SK-MEL-5 (cell line): ENCODE measurements at regions not wholly inside any gene's neighbourhood (a gene's known extent, or its start where the extent isn't known, plus 50 kb on each side); places are given as distances from the start of the nearest gene placed in this dataset.
A peak's percentile ranks its signal among the peaks of the same experiment; 100 is the strongest.
"Not testable (repeated sequence)": the region's sequence is repeated elsewhere in the genome, so short reads cannot be mapped to it uniquely, and the experiment has no call there.

Experiments used
- DNase-seq: peaks from one replicate; pipeline ENCODE4 v3.0.0-alpha.2; 2016; ENCODE audit warnings: low read depth, low spot score
- in situ Hi-C: cut with HindIII; loops from 2 replicates; pipeline ENCODE4 v1.10.0; 2016; ENCODE audit warnings: low sequenced_read_pairs, high pct_unique_total_duplicates, low pct_unique_long_range_greater_than_20kb

DNA sequence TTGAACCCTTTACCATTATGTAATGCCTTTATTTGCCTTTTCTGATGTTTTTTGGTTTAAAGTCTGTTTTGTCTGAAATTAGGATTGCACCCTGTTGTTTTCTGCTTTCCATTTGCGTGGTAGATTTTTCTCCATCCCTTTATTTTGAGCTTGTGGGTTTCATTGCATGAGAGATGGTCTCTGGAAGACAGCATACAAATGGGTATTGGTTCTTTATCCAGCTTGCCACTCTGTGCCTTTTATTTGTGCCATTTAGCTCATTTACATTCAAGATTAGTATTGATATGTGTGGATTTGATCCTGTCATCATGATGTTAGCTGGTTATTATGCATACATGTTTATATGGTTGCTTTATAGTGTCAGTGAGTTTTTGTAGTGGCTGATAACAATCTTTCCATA lies 318.7 kb upstream of the PPP2R3A start:
- no peak for DNase-seq
- in situ Hi-C loops = no loop called here

DNA sequence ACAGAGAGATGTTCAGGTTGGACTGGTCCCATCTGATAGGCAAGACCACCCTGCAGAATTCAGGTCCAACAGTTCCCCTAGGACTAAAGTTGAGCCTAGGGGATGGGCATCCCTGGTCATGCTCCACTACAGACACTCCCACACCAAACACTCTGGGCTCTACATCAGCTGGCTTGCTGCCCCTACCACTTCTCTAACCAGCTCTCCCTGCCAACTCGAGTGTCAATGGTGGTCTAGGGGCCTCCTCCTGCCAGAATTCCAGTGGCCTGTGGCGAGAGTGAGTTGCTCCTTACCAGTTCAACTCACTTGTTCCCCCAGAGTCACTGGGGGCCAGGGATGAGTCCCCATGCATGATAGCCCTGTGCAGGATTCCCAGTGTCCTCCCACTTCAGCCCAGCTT lies 316.2 kb upstream of the PPP2R3A start:
- in situ Hi-C loops = no loop called here
- DNase-seq = no peak

DNA sequence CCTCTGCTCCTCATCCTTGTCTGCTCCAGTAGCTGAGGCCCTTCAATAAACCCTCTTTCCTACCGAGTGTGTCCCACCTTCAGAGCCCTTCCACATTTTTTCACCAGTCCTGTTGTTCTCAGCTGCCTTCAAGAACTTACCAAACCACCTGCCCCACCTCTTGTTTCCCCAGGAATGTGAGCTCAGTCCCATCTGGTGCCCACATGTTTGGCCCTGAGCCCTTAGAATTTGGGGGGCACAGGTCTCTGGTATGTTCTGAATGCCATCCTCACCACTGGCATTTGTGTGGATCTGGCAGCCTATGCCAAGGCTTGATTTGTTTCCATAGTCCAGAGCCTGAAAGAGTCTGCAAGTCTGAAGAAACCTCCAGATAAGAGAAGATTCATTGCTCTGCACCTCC lies 315.2 kb upstream of the PPP2R3A start:
- in situ Hi-C loops = no loop called here
- no peak for DNase-seq

DNA sequence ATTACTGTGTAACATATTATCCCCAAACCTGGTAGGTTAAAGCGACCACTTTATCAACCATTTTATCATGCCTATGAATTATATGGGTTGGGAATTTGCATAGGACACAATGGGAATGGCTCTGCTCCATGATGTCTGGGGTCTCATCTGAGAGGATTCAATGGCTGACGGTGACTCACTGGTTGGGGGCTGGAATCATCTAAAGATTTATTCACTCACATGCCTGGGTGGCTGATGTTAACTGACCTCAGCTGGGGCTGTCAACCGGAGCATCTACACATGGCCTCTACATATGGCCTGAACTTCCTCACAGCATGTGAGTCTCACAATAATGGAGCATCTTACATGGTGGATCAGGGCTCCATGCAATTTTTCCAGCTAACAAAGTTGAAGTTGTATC lies 313.1 kb upstream of the PPP2R3A start:
- in situ Hi-C loops = no loop called here
- DNase-seq = no peak

DNA sequence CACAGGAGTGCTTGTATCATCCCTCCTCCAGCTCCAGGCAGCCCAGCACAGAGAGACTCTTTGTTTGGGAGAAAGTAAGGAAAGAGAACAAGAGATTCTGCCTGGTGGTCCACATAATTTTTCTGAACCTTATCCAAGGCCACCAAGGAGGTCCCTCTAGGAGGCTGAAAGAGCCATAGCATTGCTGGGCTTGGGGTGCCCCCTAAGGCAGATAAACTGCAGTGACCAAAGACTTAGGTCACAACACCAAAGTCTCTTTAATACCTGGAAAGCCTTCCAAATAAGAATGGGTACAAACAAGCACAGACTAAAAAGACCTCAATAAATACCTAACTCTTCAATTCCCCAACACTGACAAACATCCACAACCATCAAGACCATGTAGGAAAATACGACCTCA lies 310.2 kb upstream of the PPP2R3A start:
- no peak for DNase-seq
- in situ Hi-C loops = no loop called here

DNA sequence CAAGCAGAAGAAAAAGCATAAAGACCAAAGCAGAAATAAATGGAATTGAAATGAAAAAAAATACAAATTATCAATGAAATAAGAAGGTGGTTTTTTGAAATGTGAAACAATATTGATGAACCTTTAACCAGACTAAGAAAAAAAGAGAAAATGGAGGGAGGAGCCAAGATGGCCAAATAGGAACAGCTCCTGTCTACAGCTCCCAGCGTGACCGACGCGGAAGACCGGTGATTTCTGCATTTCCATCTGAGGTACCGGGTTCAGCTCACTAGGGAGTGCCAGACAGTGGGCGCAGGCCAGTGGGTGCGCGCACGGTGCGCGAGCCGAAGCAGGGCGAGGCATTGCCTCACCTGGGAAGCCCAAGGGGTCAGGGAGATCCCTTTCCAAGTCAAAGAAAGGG lies 307.1 kb upstream of the PPP2R3A start:
- DNase-seq, in situ Hi-C loops: not testable (repeated sequence)

DNA sequence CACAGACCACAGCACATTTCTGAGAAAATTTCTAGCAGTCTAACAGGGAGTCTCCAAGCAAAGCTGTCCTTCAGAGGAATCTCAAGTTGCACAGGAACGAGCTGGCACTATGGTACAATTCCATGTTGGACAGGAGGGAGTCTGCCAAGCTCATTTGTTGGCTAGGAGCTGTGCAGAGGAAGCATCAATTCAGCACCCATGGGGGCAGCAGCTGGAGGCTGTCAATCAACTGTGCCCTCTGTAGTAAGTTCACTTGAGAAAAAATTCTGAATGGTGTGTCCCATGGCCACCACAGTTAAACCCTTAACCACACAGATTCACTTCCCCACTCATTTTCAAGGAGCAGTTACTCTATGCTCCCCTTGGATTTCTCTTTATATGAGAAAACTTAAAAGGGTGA lies 298.5 kb upstream of the PPP2R3A start:
- no peak for DNase-seq
- in situ Hi-C loops = no loop called here

DNA sequence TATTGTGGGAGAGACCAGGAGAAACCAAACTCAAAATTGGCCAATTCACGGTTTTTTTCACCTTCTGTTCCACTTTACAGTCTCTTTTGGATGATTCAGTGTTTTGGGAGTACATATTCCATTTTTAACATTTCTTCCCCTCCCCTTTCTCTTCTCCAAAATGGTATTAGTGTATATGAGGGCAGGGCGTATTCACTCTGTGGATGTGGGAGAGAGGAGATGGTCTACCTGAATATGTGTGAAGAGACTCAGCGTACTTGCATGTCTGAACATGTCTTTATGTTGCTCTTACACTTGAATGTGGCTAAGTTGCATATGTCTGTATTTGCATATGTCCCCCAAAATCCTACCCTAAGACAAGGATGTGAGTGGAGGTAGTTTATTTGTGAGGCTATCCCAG lies 291.0 kb upstream of the PPP2R3A start:
- DNase-seq = no peak
- in situ Hi-C loops = no loop called here

DNA sequence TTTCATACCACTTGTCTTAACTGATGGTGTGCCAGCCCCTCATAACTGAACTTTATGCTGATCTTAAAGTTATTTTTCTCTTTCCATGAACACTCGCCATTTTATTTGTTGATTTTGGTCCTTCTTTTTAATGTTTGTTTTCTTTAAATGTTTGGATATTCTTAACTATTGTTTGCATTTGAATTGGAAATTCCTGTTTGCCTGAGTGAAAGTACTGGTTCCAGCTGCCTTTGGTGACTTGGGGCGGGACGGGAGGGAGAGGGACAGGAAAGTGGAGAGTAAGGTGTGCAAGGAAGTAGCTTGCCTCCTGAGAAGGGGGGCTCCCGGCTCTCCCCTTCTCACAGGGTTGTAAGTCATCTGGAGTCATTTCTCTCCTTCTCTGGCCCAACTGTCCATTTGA lies 287.1 kb upstream of the PPP2R3A start:
- in situ Hi-C loops = no loop called here
- no peak for DNase-seq

DNA sequence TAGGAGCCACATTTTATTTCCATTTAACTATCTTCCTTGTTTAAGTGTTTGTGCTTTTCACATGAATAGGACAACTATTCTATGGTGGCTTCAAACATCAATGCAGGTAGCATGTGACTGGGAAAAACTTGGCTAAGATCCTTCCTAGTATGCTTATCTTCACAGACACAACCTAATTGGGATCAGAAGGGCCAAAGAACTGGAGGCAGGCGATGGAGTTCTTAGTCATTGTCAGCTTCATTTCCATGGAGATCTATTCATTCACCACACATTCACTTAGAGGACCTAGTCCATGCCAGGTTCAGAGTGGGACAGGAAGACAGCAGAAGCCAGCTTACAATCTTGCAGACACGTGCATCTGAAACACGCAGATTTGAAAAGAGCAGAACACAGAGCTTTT lies 277.5 kb upstream of the PPP2R3A start:
- peak; percentile 23 for DNase-seq
- in situ Hi-C loops = no loop called here

DNA sequence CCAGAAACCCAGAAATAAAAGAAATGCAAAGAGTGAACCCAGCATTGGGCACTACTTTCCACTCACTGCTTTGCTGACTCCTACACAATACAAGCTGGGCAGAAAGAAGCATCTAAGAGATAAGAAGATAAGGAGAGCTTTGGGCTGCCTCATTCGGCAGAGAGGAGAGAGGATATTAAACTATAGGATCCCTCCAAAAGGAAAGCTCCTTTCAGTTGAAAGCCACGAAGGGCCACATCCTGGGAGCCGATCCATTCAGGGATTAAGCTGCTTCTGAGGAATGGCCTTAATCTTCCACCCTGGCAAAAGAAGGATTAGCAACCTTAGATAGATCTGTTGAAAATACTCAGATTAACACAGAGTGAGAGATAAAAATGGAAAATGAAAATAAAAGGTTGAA lies 274.9 kb upstream of the PPP2R3A start:
- no peak for DNase-seq
- in situ Hi-C loops = no loop called here

DNA sequence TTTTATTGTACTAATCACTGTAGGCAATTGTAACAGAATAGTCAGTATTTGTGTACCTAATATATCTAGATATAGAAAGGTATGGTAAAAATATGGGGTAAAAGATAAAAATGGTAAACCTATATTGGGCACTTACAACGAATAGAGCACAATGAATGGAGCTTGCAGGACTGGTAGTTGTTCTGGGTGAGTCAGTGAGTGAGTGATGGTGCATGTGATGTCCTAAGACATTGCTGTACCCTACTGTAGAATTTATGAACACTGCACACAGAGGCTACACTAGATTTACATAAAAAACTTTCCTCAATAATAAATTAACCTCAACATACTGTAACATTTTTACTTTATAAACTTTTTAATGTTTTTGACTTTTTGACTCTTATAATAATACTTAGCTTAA lies 274.3 kb upstream of the PPP2R3A start:
- in situ Hi-C loops = no loop called here
- DNase-seq = no peak

DNA sequence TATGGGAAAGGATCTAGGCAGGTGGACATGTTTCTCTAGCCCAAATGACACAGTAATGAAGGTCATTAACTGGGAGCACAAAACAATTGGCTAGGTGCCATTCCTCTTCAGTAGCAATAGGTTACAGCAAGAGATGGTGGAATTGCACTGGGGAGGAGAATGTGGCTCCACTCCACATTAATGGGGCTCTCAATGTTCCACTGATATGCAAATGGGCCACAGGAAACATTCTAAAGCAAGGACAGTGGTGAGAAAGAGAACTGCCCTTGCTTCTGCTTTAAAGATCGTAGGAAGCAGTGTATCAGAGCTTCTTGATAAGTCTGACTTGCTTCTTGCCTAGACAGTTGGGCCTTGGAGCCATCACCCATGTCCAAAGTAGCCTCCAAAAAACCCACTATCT lies 271.4 kb upstream of the PPP2R3A start:
- DNase-seq = no peak
- in situ Hi-C loops = no loop called here

DNA sequence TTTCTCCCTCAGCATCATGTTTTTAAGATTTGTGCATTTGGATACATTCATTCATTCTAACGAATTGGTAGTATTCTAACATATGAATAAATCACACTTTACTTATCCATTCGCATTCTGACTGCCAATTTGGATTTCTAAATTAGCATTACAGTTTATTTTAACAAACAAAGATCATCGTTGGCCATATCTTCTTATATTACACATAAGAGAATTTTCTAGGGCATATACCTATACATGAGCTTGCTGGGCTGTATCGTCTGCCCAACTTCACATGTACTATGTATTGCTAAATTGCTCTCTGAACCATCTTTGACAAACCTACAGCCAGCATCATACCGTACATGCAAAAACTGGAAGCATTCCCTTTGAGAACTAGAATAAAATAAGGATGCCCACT lies 265.8 kb upstream of the PPP2R3A start:
- in situ Hi-C loops = no loop called here
- no peak for DNase-seq

DNA sequence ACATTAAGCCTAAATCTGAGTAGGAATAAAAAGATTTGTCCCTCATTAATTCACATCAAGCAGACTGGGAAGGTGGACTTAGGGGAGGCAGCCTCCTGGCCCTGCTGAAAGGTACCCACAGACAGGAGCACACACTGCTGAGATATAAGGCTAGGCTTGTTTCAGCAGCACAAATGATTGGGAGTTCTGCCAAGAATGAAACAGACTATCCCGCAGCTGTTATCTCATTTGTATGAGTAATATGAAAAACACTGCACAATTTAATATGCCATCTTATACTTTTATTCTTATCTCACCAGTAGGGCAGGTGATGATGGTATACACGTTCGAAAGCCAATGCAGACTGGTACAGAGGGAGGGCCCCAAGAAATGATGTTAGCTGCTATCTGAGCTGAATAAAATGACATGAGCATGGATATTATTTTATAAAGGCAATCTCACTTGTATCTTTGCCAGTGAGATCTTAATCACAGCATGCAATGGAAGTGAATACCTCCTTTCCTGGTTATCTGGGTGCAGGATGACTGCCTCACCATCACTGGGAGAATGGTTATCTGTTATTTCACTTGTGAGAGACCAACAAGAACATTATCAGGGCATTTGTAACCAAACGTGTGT lies 258.7 kb upstream of the PPP2R3A start:
- in situ Hi-C loops = no loop called here
- no peak for DNase-seq

DNA sequence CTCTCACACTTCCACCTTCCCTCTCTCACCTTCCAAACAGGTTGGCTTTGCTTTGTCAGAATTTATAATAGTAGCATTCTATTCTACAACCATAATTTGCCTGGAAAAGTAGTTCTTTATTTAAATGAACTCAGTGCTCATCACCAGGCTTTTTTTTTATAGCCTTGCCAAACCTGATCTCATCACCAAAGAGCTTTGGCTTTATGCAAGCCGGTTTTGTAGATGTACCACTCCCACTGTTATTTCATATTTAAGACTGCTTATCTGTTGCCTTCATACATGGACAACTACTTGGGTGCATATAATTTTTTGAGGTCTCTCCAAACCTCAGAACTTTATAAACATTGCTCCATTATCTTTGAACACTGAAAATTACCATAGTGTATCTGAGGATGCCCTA lies 246.1 kb upstream of the PPP2R3A start:
- no peak for DNase-seq
- in situ Hi-C loops = no loop called here

DNA sequence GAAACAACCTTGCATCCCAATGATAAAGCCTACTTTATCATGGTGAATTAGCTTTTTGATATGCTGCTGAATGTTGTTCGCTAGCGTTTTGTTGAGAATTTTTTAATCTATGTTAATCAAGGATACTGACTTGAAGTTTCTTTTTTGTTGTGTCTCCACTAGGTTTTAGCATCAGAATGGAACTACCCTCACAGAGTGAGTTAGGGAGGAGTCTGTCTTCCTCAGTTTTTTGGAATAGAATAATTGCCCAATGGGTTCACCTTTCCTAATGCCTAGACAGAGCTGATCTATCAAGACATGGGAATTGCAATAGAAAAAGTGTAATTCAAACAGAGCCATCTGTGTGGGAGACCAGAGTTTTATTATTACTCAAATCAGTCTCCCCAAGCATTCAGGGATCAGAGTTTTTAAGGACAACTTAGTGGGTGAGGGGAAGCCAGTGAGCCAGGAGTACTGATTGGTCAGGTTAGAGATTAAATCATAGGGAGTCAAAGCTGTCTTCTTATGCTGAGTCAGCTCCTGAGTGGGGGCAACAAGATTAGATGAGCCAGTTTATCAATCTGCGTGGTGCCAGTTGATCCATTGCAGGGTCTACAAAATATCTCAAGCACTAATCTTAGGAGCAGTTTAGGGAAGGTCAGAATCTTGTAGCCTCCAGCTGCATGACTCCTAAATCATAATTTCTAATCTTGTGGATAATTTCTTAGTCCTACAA lies 237.4 kb upstream of the PPP2R3A start:
- in situ Hi-C loops = no loop called here
- no peak for DNase-seq

DNA sequence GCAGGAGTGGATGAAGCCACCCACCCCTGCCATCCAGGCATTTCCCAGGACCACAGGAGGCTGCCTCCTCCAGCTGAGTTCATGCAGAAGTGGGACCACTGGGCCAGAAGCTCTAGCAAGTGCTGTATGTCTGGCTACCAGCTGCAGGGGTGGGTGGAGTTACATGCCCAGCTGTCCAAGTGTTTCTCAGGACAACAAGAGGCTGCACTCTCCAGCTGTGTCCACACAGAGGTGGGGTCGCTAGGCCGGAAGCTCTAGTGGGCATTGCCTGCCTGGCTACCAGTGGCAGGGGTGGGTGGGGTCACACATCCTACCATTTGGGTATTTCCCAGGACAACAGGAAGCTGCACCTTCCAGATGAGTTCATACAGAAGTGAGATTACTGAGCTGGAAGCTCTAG lies 234.0 kb upstream of the PPP2R3A start:
- in situ Hi-C loops = no loop called here

DNA sequence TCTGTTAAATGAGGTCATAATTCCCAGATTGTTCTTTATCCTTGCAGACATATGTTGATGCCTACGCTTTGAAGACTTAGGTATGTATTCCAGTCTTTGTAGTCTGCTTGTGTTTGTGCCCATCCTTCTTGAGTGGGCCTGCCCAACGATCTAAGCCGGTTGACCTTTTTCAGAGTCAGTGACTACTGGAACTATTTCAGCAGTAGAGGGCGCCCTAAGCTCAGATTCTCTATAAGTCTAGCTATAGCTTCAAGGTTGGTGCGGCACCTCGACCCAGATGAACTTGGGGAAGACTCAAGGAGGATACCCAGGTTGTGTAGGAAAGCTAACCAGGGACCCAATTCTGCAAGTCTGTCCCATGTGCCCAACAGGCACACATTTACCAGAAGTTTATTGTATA lies 228.8 kb upstream of the PPP2R3A start:
- in situ Hi-C loops = no loop called here
- DNase-seq = peak; percentile 76

More for the DNA sequence above, 234.0 kb upstream of the PPP2R3A start:
- DNase-seq = no peak

DNA sequence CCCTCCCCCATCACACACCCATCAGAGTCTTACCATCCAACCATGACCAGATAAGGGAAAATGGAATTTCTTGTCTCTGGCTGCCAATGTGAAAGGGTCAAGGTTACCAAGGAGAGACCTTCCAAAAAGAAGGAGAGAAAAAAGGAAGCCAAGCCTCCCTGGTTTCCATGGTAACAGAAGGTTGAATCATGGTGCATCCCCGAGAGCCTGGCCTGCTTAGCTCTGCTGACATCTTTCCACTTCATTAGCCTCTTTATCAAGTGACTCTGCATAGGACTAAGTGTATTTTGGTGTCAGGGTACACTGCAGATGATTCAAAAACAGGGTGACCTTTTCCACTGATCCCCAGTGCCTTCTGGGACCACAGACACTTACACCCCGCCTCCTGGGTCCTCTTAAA lies 225.7 kb upstream of the PPP2R3A start:
- DNase-seq = no peak
- in situ Hi-C loops = no loop called here
